ENCODE measurements at regions not wholly inside any gene's neighbourhood (a gene's known extent, or its start where the extent isn't known, plus 50 kb on each side); places are given as distances from the start of the nearest gene placed in this dataset.

- Histone ChIP-seq H3K9me3 (ENCODE audit: control insufficient read depth, insufficient read depth, low read depth, low read length) (no peaks in the 10 kb centered on the region), H3K27me3 (ENCODE audit: control insufficient read depth, insufficient read depth, low read length) (no peaks in the 10 kb centered on the region), H2AFZ (ENCODE audit: low read length) (no peak overlapping the region), H3K27ac (ENCODE audit: insufficient read depth, low read length) (no peak overlapping the region), H4K20me1 (ENCODE audit: control insufficient read depth, extremely low read depth, insufficient read depth, low read length) (no peaks in the 10 kb centered on the region), H3K36me3 (ENCODE audit: control insufficient read depth, insufficient read depth, low read length) (no peaks in the 10 kb centered on the region), H3K4me1 (ENCODE audit: control insufficient read depth, extremely low read depth, insufficient read depth, low read length) (no peaks in the 10 kb centered on the region), H3K4me2 (ENCODE audit: extremely low read depth, insufficient read depth, low read length) (no peak overlapping the region), H3K4me3 (replicated peaks in 1 of 4; ENCODE audit: control extremely low read depth in 1 of 4, insufficient read depth in 1 of 4, low read depth in 3 of 4, low read length in 4 of 4) (no peak overlapping the region), H3K9ac (ENCODE audit: insufficient read depth, low read length) (no peak overlapping the region), H3K79me2 (ENCODE audit: control insufficient read depth, insufficient read depth, low read length) (no peaks in the 10 kb centered on the region)
- TF ChIP-seq CTCF (conservative IDR thresholded peaks at IDR 0.05 in 1 of 2, IDR thresholded peaks at IDR 0.05 in 1 of 2; ENCODE audit: low read depth in 1 of 2, low read length in 2 of 2) (no peak), EZH2 (IDR thresholded peaks at IDR 0.05; ENCODE audit: low read length, missing control alignments) (no peak)
- no peak for DNase-seq (ENCODE audit: low read depth in 2 of 2)
These were observed 221.3 kb upstream of the SLCO3A1 start for GRCh38 chr15:91632176-91632575.

GRCh38 chr15:91632981-91633380, 220.5 kb upstream of the SLCO3A1 start:
- no peaks in the 10 kb centered on the region for H3K79me2 ChIP-seq (ENCODE audit: control insufficient read depth, insufficient read depth, low read length)
- H3K27ac ChIP-seq (ENCODE audit: insufficient read depth, low read length) = no peak overlapping the region
- H3K4me3 ChIP-seq (replicated peaks in 1 of 4; ENCODE audit: control extremely low read depth in 1 of 4, insufficient read depth in 1 of 4, low read depth in 3 of 4, low read length in 4 of 4) = no peak overlapping the region
- H3K9ac ChIP-seq (ENCODE audit: insufficient read depth, low read length) = no peak overlapping the region
- H3K36me3 ChIP-seq (ENCODE audit: control insufficient read depth, insufficient read depth, low read length) = no peaks in the 10 kb centered on the region
- no peak for DNase-seq (ENCODE audit: low read depth in 2 of 2)
- no peaks in the 10 kb centered on the region for H3K9me3 ChIP-seq (ENCODE audit: control insufficient read depth, insufficient read depth, low read depth, low read length)
- no peak overlapping the region for H2AFZ ChIP-seq (ENCODE audit: low read length)
- TF ChIP-seq EZH2 (IDR thresholded peaks at IDR 0.05; ENCODE audit: low read length, missing control alignments) = no peak
- TF ChIP-seq CTCF (conservative IDR thresholded peaks at IDR 0.05 in 1 of 2, IDR thresholded peaks at IDR 0.05 in 1 of 2; ENCODE audit: low read depth in 1 of 2, low read length in 2 of 2) = no peak
- H3K27me3 ChIP-seq (ENCODE audit: control insufficient read depth, insufficient read depth, low read length) = no peaks in the 10 kb centered on the region
- H3K4me1 ChIP-seq (ENCODE audit: control insufficient read depth, extremely low read depth, insufficient read depth, low read length) = no peaks in the 10 kb centered on the region
- H4K20me1 ChIP-seq (ENCODE audit: control insufficient read depth, extremely low read depth, insufficient read depth, low read length) = no peaks in the 10 kb centered on the region
- H3K4me2 ChIP-seq (ENCODE audit: extremely low read depth, insufficient read depth, low read length) = no peak overlapping the region

GRCh38 chr15:91634179-91634578, 219.3 kb upstream of the SLCO3A1 start:
- no peak overlapping the region for H3K4me3 ChIP-seq (replicated peaks in 1 of 4; ENCODE audit: control extremely low read depth in 1 of 4, insufficient read depth in 1 of 4, low read depth in 3 of 4, low read length in 4 of 4)
- no peaks in the 10 kb centered on the region for H3K36me3 ChIP-seq (ENCODE audit: control insufficient read depth, insufficient read depth, low read length)
- H3K9ac ChIP-seq (ENCODE audit: insufficient read depth, low read length) = no peak overlapping the region
- H2AFZ ChIP-seq (ENCODE audit: low read length) = no peak overlapping the region
- no peaks in the 10 kb centered on the region for H3K79me2 ChIP-seq (ENCODE audit: control insufficient read depth, insufficient read depth, low read length)
- no peaks in the 10 kb centered on the region for H3K4me1 ChIP-seq (ENCODE audit: control insufficient read depth, extremely low read depth, insufficient read depth, low read length)
- H3K27ac ChIP-seq (ENCODE audit: insufficient read depth, low read length) = no peak overlapping the region
- H3K9me3 ChIP-seq (ENCODE audit: control insufficient read depth, insufficient read depth, low read depth, low read length) = no peaks in the 10 kb centered on the region
- H3K4me2 ChIP-seq (ENCODE audit: extremely low read depth, insufficient read depth, low read length) = no peak overlapping the region
- no peak for TF ChIP-seq CTCF (conservative IDR thresholded peaks at IDR 0.05 in 1 of 2, IDR thresholded peaks at IDR 0.05 in 1 of 2; ENCODE audit: low read depth in 1 of 2, low read length in 2 of 2)
- no peaks in the 10 kb centered on the region for H3K27me3 ChIP-seq (ENCODE audit: control insufficient read depth, insufficient read depth, low read length)
- no peak for DNase-seq (ENCODE audit: low read depth in 2 of 2)
- H4K20me1 ChIP-seq (ENCODE audit: control insufficient read depth, extremely low read depth, insufficient read depth, low read length) = no peaks in the 10 kb centered on the region
